ENCODE measurements at regions not wholly inside any gene's neighbourhood (a gene's known extent, or its start where the extent isn't known, plus 50 kb on each side); places are given as distances from the start of the nearest gene placed in this dataset.

DNA sequence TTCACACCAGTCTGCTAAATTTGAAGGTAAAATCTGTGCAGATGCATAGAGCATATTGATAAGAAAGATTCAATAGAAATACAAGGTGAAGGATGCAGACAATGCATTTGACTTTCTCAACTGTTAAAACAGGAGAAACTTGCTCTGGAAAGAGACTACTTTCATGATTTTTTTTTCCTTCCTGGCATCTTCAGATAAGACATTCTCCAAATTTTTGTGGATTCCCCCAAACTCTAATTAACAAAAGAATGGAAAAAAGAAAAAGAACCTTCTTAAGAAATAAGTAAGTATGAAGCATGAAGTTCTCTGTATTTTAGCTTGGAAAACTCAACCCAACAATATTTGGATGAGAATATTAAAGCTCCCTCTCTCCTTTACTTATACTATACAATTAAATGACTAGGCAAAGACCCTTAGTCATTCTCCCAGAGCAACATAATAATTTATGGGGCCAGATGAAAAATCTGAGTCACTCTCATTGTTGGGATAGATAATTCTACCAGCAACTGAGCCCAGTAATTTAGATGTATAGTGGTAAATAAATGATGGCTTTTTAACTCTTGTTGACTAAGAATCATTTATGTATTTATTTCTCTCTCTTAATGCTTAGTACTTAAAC, 298.7 kb upstream of the COL3A1 start:
- Histone ChIP-seq H3K9me2 (no peaks in the 10 kb centered on the region), H3K36me3 (replicated peaks in 1 of 2; ENCODE audit: control insufficient read depth in 1 of 2, insufficient read depth in 2 of 2, low read length in 1 of 2) (no peaks in the 10 kb centered on the region), H4K20me1 (ENCODE audit: insufficient read depth) (no peaks in the 10 kb centered on the region), H3K4me1 (ENCODE audit: control insufficient read depth in 1 of 2, insufficient read depth in 2 of 2, low read depth in 1 of 2, low read length in 1 of 2) (no peaks in the 10 kb centered on the region; a peak in 2 of 4 replicates), H3K27ac (ENCODE audit: low read depth in 2 of 2, low read length in 1 of 2) (peak overlapping the region; percentile 39 to 69; a peak in 3 of 4 replicates), H3K27me3 (ENCODE audit: insufficient read depth) (no peaks in the 10 kb centered on the region), H3K4me3 (ENCODE audit: low read depth in 2 of 2, low read length in 1 of 2) (no peak overlapping the region), H3K9ac (no peak overlapping the region), H3K9me3 (no peaks in the 10 kb centered on the region), H3K4me2 (no peak overlapping the region), H3K79me2 (ENCODE audit: insufficient read depth) (no peaks in the 10 kb centered on the region), H2AFZ (ENCODE audit: low read depth) (no peak overlapping the region; the same call in 1 of the 2 replicates), H3F3A (replicated peaks; ENCODE audit: insufficient read depth) (peaks cover 20% of the 10 kb centered on the region)
- CTCF ChIA-PET, result interaction anchor here (1.3 kb wide), 1 partner anchor 9 kb away, joined by 3 read pairs; no protein-coding TSS in a partner anchor
- TF ChIP-seq TEAD4 (IDR thresholded peaks at IDR 0.05; ENCODE audit: borderline replicate concordance, insufficient read depth), result peak; percentile 54; the same call in 1 of the 2 replicates
- no peak for TF ChIP-seq EZH2phosphoT487 (IDR thresholded peaks at IDR 0.05; ENCODE audit: borderline replicate concordance, low read depth)
- TF ChIP-seq NRF1 (IDR thresholded peaks at IDR 0.05; ENCODE audit: low read depth, low read length), result no peak
- 0 out of 2 replicates have a peak, but pooled peaks have one; percentile 38 for TF ChIP-seq FOXM1 (IDR thresholded peaks at IDR 0.05; ENCODE audit: low read depth)
- TF ChIP-seq GABPA (IDR thresholded peaks at IDR 0.05; ENCODE audit: low read depth), result no peak
- TF ChIP-seq, protein P1, sequence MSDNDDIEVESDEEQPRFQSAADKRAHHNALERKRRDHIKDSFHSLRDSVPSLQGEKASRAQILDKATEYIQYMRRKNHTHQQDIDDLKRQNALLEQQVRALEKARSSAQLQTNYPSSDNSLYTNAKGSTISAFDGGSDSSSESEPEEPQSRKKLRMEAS (IDR thresholded peaks at IDR 0.05; ENCODE audit: low read depth), result 0 out of 2 replicates have a peak, but pooled peaks have one; percentile 8
- peak in 1 of 2 experiments; percentile 61; a peak in 1 of 4 replicates for TF ChIP-seq EP300 (IDR thresholded peaks at IDR 0.05; ENCODE audit: borderline replicate concordance in 1 of 2, low read depth in 1 of 2, low read length in 1 of 2)
- TF ChIP-seq, protein P2, sequence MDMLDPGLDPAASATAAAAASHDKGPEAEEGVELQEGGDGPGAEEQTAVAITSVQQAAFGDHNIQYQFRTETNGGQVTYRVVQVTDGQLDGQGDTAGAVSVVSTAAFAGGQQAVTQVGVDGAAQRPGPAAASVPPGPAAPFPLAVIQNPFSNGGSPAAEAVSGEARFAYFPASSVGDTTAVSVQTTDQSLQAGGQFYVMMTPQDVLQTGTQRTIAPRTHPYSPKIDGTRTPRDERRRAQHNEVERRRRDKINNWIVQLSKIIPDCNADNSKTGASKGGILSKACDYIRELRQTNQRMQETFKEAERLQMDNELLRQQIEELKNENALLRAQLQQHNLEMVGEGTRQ (IDR thresholded peaks at IDR 0.05; ENCODE audit: borderline replicate concordance, low read depth, low read length), result no peak
- TF ChIP-seq MXI1 (IDR thresholded peaks at IDR 0.05; ENCODE audit: low read depth, low read length), result no peak
- no peak for TF ChIP-seq SIN3A (IDR thresholded peaks at IDR 0.05; ENCODE audit: borderline replicate concordance, low read depth, low read length)
- TF ChIP-seq FOSL2 (IDR thresholded peaks at IDR 0.05; ENCODE audit: borderline replicate concordance, low read depth), result peak; percentile 75
- TF ChIP-seq JUND (IDR thresholded peaks at IDR 0.05), result peak; percentile 78
- TF ChIP-seq TCF12 (IDR thresholded peaks at IDR 0.05), result peak; percentile 68
- no peak for TF ChIP-seq ELF1 (IDR thresholded peaks at IDR 0.05)
- TF ChIP-seq, protein P3, sequence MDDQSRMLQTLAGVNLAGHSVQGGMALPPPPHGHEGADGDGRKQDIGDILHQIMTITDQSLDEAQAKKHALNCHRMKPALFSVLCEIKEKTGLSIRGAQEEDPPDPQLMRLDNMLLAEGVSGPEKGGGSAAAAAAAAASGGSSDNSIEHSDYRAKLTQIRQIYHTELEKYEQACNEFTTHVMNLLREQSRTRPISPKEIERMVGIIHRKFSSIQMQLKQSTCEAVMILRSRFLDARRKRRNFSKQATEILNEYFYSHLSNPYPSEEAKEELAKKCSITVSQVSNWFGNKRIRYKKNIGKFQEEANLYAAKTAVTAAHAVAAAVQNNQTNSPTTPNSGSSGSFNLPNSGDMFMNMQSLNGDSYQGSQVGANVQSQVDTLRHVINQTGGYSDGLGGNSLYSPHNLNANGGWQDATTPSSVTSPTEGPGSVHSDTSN (IDR thresholded peaks at IDR 0.05), result peak; percentile 71
- no peak for DNase-seq
- POLR2A ChIA-PET, result no interaction called here

DNA sequence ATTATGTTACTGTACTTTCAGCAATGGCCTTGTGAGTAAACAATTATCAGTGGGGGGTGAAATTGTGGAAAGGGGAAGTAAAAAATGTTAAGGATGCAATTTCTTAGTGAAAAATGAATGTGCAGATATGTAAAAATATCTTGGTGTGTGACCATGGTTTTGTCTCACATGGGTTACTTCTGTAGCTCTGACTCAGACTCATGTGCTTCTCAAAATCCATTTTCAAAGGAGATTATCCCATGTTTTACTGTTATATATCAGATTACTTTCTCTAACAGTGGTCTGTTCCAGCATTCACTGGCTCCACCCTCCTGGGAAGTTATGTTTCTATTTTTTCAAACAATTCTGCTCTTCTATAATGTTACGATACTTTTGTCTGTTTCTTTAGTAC, 298.2 kb upstream of the COL3A1 start:
- DNase-seq, result no peak
- TF ChIP-seq, protein P1 (IDR thresholded peaks at IDR 0.05; ENCODE audit: low read depth), result 0 out of 2 replicates have a peak, but pooled peaks have one; percentile 8
- no peak for TF ChIP-seq MXI1 (IDR thresholded peaks at IDR 0.05; ENCODE audit: low read depth, low read length)
- POLR2A ChIA-PET, result no interaction called here

More for the DNA sequence above, 298.2 kb upstream of the COL3A1 start:
- H3K9me3 ChIP-seq, result no peaks in the 10 kb centered on the region
- H3K4me3 ChIP-seq (ENCODE audit: low read depth in 2 of 2, low read length in 1 of 2), result no peak overlapping the region
- H3K9ac ChIP-seq, result no peak overlapping the region
- no peak overlapping the region for H2AFZ ChIP-seq (ENCODE audit: low read depth)
- CTCF ChIA-PET, result no interaction called here
- H3K27me3 ChIP-seq (ENCODE audit: insufficient read depth), result no peaks in the 10 kb centered on the region
- H3K27ac ChIP-seq (ENCODE audit: low read depth in 2 of 2, low read length in 1 of 2), result peak overlapping the region; percentile 39 to 69; a peak in 3 of 4 replicates
- peaks cover 20% of the 10 kb centered on the region for H3F3A ChIP-seq (replicated peaks; ENCODE audit: insufficient read depth)
- H3K4me2 ChIP-seq, result no peak overlapping the region
- H4K20me1 ChIP-seq (ENCODE audit: insufficient read depth), result no peaks in the 10 kb centered on the region
- no peaks in the 10 kb centered on the region for H3K36me3 ChIP-seq (replicated peaks in 1 of 2; ENCODE audit: control insufficient read depth in 1 of 2, insufficient read depth in 2 of 2, low read length in 1 of 2)
- H3K9me2 ChIP-seq, result no peaks in the 10 kb centered on the region
- no peaks in the 10 kb centered on the region; a peak in 2 of 4 replicates for H3K4me1 ChIP-seq (ENCODE audit: control insufficient read depth in 1 of 2, insufficient read depth in 2 of 2, low read depth in 1 of 2, low read length in 1 of 2)
- WGBS (ENCODE audit: low lambda C conversion rate), result 88% methylated on average over 1 of the region's 1 CpG
- H3K79me2 ChIP-seq (ENCODE audit: insufficient read depth), result no peaks in the 10 kb centered on the region

Measured in SK-N-SH (cell line).